WTC11 (cell line): ENCODE measurements at regions not wholly inside any gene's neighbourhood (a gene's known extent, or its start where the extent isn't known, plus 50 kb on each side); places are given as distances from the start of the nearest gene placed in this dataset.

ENCODE experiments used
- ATAC-seq: fragments of 200-7000 bp; cut with Tn5 transposase; 2 replicates; pipeline ENCODE4 v1.10.0; 2021; ENCODE audit warnings: mild to moderate bottlenecking, moderate library complexity
- CTCF ChIA-PET: fragments of 300-600 bp; sonication (Branson Sonifier 250); formaldehyde crosslinking; loops from one replicate; lab custom pipeline; 2021; ENCODE audit warnings: antibody characterized with exemption; lab: Charles Lee
- POLR2A ChIA-PET: fragments of 350-600 bp; sonication (Branson Sonifier 250); formaldehyde crosslinking; loops from one replicate; lab custom pipeline; 2021; ENCODE audit warnings: antibody characterized with exemption; lab: Charles Lee
- DNase-seq: peaks from one replicate; pipeline ENCODE4 v3.0.0; 2021; ENCODE audit warnings: low spot score
- H3K27ac Mint-ChIP-seq: 2 replicates; pipeline ENCODE4 v1.8.0; 2021; ENCODE audit warnings: mixed read lengths
- H3K27me3 Mint-ChIP-seq: 2 replicates; pipeline ENCODE4 v1.8.0; 2021; ENCODE audit warnings: low read depth, mild to moderate bottlenecking, moderate library complexity, mixed read lengths
- H3K36me3 Mint-ChIP-seq: 2 replicates; pipeline ENCODE4 v1.8.0; 2021; ENCODE audit warnings: mixed read lengths
- H3K4me1 Mint-ChIP-seq: 2 replicates; pipeline ENCODE4 v1.8.0; 2022; ENCODE audit warnings: mixed read lengths
- H3K4me3 Mint-ChIP-seq: 2 replicates; pipeline ENCODE4 v1.8.0; 2021; ENCODE audit warnings: mild to moderate bottlenecking, moderate library complexity, mixed read lengths
- H3K9me3 Mint-ChIP-seq: 2 replicates; pipeline ENCODE4 v1.8.0; 2021; ENCODE audit warnings: mixed read lengths
- ARID4B ChIP-seq: sonication (generic); formaldehyde crosslinking; IDR thresholded peaks from 2 replicates; pipeline ENCODE4 v1.8.0; 2023; ENCODE audit warnings: missing genetic modification reagents, mild to moderate bottlenecking, borderline replicate concordance
- CDX4 ChIP-seq: fragments of 250-450 bp; sonication (Bioruptor Pico); IDR thresholded peaks from 2 replicates; pipeline ENCODE4 v1.9.0; 2021; ENCODE audit warnings: moderate library complexity, mild to moderate bottlenecking, inconsistent platforms, borderline replicate concordance
- CREM ChIP-seq: sonication (generic); formaldehyde crosslinking; IDR thresholded peaks from 2 replicates; pipeline ENCODE4 v1.8.1; 2022; ENCODE audit warnings: mild to moderate bottlenecking, missing genetic modification reagents, moderate library complexity
- E2F1 ChIP-seq: sonication (generic); formaldehyde crosslinking; IDR thresholded peaks from 2 replicates; pipeline ENCODE4 v1.8.0; 2022; ENCODE audit warnings: mild to moderate bottlenecking, missing genetic modification reagents
- ERG ChIP-seq: fragments of 250-450 bp; sonication (Bioruptor Pico); IDR thresholded peaks from 2 replicates; pipeline ENCODE4 v1.8.0; 2021; ENCODE audit warnings: mild to moderate bottlenecking
- ESRRA ChIP-seq: sonication (generic); formaldehyde crosslinking; IDR thresholded peaks from 2 replicates; pipeline ENCODE4 v1.8.1; 2022; ENCODE audit warnings: mild to moderate bottlenecking, missing genetic modification reagents, borderline replicate concordance
- ETV6 ChIP-seq: sonication (generic); formaldehyde crosslinking; IDR thresholded peaks from 2 replicates; pipeline ENCODE4 v1.8.1; 2022; ENCODE audit warnings: mild to moderate bottlenecking, missing genetic modification reagents
- FOXP1 ChIP-seq: sonication (generic); formaldehyde crosslinking; IDR thresholded peaks from 2 replicates; pipeline ENCODE4 v1.8.0; 2022; ENCODE audit warnings: missing genetic modification reagents, mild to moderate bottlenecking, moderate library complexity, borderline replicate concordance
- FOXP4 ChIP-seq: sonication (generic); formaldehyde crosslinking; IDR thresholded peaks from 2 replicates; pipeline ENCODE4 v1.8.0; 2022; ENCODE audit warnings: mild to moderate bottlenecking, missing genetic modification reagents
- GABPB1 ChIP-seq: sonication (generic); formaldehyde crosslinking; IDR thresholded peaks from 2 replicates; pipeline ENCODE4 v1.8.1; 2023; ENCODE audit warnings: mild to moderate bottlenecking, missing genetic modification reagents
- GRHL2 ChIP-seq: fragments of 250-450 bp; sonication (Bioruptor Pico); IDR thresholded peaks from 2 replicates; pipeline ENCODE4 v1.8.0; 2022; ENCODE audit warnings: mild to moderate bottlenecking, moderate library complexity; ENCODE audit not compliant: insufficient replicate concordance, severe bottlenecking
- GTF2I ChIP-seq: fragments of 250-450 bp; sonication (Bioruptor Pico); conservative IDR thresholded peaks from 2 replicates; pipeline ENCODE4 v1.4.0; 2021; ENCODE audit warnings: mild to moderate bottlenecking
- JUN ChIP-seq: sonication (generic); formaldehyde crosslinking; IDR thresholded peaks from 2 replicates; pipeline ENCODE4 v1.8.0; 2023; ENCODE audit warnings: mild to moderate bottlenecking, missing genetic modification reagents
- MXD4 ChIP-seq: fragments of 250-450 bp; sonication (Bioruptor Pico); IDR thresholded peaks from 2 replicates; pipeline ENCODE4 v1.8.0; 2021; ENCODE audit warnings: mild to moderate bottlenecking, moderate library complexity, borderline replicate concordance
- MYBL2 ChIP-seq: sonication (generic); formaldehyde crosslinking; IDR thresholded peaks from 2 replicates; pipeline ENCODE4 v1.8.1; 2023; ENCODE audit warnings: mild to moderate bottlenecking, moderate library complexity, missing genetic modification reagents
- NR3C1 ChIP-seq: sonication (generic); formaldehyde crosslinking; conservative IDR thresholded peaks from 2 replicates; pipeline ENCODE4 v1.8.1; 2023; ENCODE audit warnings: low read depth, mild to moderate bottlenecking, missing genetic modification reagents
- PREB ChIP-seq: sonication (generic); formaldehyde crosslinking; IDR thresholded peaks from 2 replicates; pipeline ENCODE4 v1.8.1; 2022; ENCODE audit warnings: mild to moderate bottlenecking, missing genetic modification reagents, moderate library complexity, borderline replicate concordance
- PRRX2 ChIP-seq: fragments of 250-450 bp; sonication (Bioruptor Pico); IDR thresholded peaks from 2 replicates; pipeline ENCODE4 v1.8.0; 2021; ENCODE audit warnings: mild to moderate bottlenecking
- TEAD1 ChIP-seq: sonication (generic); formaldehyde crosslinking; IDR thresholded peaks from 2 replicates; pipeline ENCODE4 v1.8.0; 2022; ENCODE audit warnings: mild to moderate bottlenecking, missing genetic modification reagents
- TEAD4 ChIP-seq: sonication (generic); formaldehyde crosslinking; IDR thresholded peaks from 2 replicates; pipeline ENCODE4 v1.8.0; 2022; ENCODE audit warnings: mild to moderate bottlenecking, missing genetic modification reagents
- ZBTB43 ChIP-seq: sonication (generic); formaldehyde crosslinking; IDR thresholded peaks from 2 replicates; pipeline ENCODE4 v1.8.1; 2023; ENCODE audit warnings: mild to moderate bottlenecking, missing genetic modification reagents
- ZNF138 ChIP-seq: sonication (generic); formaldehyde crosslinking; conservative IDR thresholded peaks from 2 replicates; pipeline ENCODE4 v1.8.1; 2022; ENCODE audit warnings: mild to moderate bottlenecking, moderate library complexity, missing genetic modification reagents
- ZNF219 ChIP-seq: sonication (generic); formaldehyde crosslinking; IDR thresholded peaks from 2 replicates; pipeline ENCODE4 v1.8.0; 2023; ENCODE audit warnings: missing genetic modification reagents, mild to moderate bottlenecking, borderline replicate concordance
- ZNF396 ChIP-seq: fragments of 250-450 bp; sonication (Bioruptor Pico); IDR thresholded peaks from 2 replicates; pipeline ENCODE4 v1.8.0; 2021; ENCODE audit warnings: mild to moderate bottlenecking, moderate library complexity, borderline replicate concordance
- ZNF671 ChIP-seq: fragments of 250-450 bp; sonication (Bioruptor Pico); IDR thresholded peaks from 2 replicates; pipeline ENCODE4 v1.8.0; 2021; ENCODE audit warnings: mild to moderate bottlenecking

- no peak for TF ChIP-seq GABPB1 (CRISPR knock-in tag)
- no peak for TF ChIP-seq ARID4B (CRISPR knock-in tag)
- TF ChIP-seq PRRX2 (CRISPR knock-in tag) = no peak
- TF ChIP-seq PREB = no peak
- no peak for TF ChIP-seq FOXP4 (CRISPR knock-in tag)
- TF ChIP-seq JUN (CRISPR knock-in tag) = no peak
- TF ChIP-seq ZNF138 (CRISPR knock-in tag) = no peak
- no peak for TF ChIP-seq TEAD4 (CRISPR knock-in tag)
- no peak for TF ChIP-seq MXD4 (CRISPR knock-in tag)
These were observed 111.2 kb upstream of the GSE1 start (continued) for GRCh38 chr16:85501900-85502299.

- CTCF ChIA-PET = interaction anchor here (0.6 to 3.5 kb wide), 13 partner anchors 9 to 852 kb away, joined by 3 to 25 read pairs (median 3); no protein-coding TSS in a partner anchor
- peaks cover 15% of the 10 kb centered on the region for H3K4me1 Mint-ChIP-seq
- no peak; the same call in 1 of the 2 replicates for ATAC-seq
- H3K27ac Mint-ChIP-seq = peak overlapping the region; percentile 54
- no peaks in the 10 kb centered on the region for H3K36me3 Mint-ChIP-seq
- no peak for DNase-seq
- H3K4me3 Mint-ChIP-seq = no peak overlapping the region
- POLR2A ChIA-PET = no interaction called here
- no peaks in the 10 kb centered on the region for H3K27me3 Mint-ChIP-seq
- no peaks in the 10 kb centered on the region for H3K9me3 Mint-ChIP-seq
- TF ChIP-seq E2F1 (CRISPR knock-in tag) (no peak), CREM (CRISPR knock-in tag) (no peak), GRHL2 (CRISPR knock-in tag) (no peak), NR3C1 (CRISPR knock-in tag) (no peak), CDX4 (CRISPR knock-in tag) (no peak), ZNF219 (no peak), ZNF671 (CRISPR knock-in tag) (no peak), ERG (CRISPR knock-in tag) (no peak), ESRRA (no peak), TEAD1 (CRISPR knock-in tag) (no peak), PREB (no peak), MYBL2 (CRISPR knock-in tag) (no peak), ZBTB43 (CRISPR knock-in tag) (no peak), FOXP1 (CRISPR knock-in tag) (no peak), ZNF396 (CRISPR knock-in tag) (no peak), GTF2I (CRISPR knock-in tag) (no peak), ETV6 (CRISPR knock-in tag) (no peak)
These were observed 110.8 kb upstream of the GSE1 start for GRCh38 chr16:85502357-85502756.
